ENCODE measurements at regions not wholly inside any gene's neighbourhood (a gene's known extent, or its start where the extent isn't known, plus 50 kb on each side); places are given as distances from the start of the nearest gene placed in this dataset.

DNA sequence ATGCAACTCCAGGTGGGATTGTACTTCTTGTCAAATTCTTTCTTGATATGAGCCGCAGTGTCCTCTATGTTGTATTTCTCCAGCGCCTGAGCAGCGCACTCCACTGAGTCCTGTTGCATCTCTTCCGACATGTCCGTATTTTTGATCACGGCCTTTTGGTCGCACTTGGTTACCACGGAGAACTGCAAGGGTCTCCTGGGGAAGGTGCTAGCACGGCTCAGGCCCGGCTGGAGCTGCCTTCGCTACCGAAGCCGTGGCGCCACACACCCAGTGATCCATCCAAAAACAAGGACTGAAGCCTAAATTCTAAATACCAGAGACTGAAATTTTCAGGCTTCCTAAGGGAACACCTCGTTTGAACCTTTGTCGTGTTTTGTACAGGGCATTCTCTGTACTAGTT lies 194.4 kb upstream of the SEMA3D start:
- CTCF ChIA-PET, result no interaction called here
- DNase-seq, result no peak
- no peaks in the 10 kb centered on the region for H3K27me3 ChIP-seq (replicated peaks; ENCODE audit: control insufficient read depth, insufficient read depth, low read length)
- Mint-ChIP-seq H3K4me1 (ENCODE audit: low read depth, unreplicated experiment) (peaks cover 6% of the 10 kb centered on the region), H3K9me3 (ENCODE audit: unreplicated experiment) (no peaks in the 10 kb centered on the region), H3K36me3 (ENCODE audit: insufficient read depth, unreplicated experiment) (no peaks in the 10 kb centered on the region), H3K27ac (ENCODE audit: unreplicated experiment) (no peak overlapping the region), H3K27me3 (ENCODE audit: insufficient read depth, unreplicated experiment) (no peaks in the 10 kb centered on the region), H3K4me3 (ENCODE audit: unreplicated experiment) (no peak overlapping the region)
- intact Hi-C loops (cut with micrococcal nuclease; ENCODE audit: unreplicated experiment), result no loop called here
- H3K4me1 ChIP-seq, result no peaks in the 10 kb centered on the region
- TF ChIP-seq, protein P1, sequence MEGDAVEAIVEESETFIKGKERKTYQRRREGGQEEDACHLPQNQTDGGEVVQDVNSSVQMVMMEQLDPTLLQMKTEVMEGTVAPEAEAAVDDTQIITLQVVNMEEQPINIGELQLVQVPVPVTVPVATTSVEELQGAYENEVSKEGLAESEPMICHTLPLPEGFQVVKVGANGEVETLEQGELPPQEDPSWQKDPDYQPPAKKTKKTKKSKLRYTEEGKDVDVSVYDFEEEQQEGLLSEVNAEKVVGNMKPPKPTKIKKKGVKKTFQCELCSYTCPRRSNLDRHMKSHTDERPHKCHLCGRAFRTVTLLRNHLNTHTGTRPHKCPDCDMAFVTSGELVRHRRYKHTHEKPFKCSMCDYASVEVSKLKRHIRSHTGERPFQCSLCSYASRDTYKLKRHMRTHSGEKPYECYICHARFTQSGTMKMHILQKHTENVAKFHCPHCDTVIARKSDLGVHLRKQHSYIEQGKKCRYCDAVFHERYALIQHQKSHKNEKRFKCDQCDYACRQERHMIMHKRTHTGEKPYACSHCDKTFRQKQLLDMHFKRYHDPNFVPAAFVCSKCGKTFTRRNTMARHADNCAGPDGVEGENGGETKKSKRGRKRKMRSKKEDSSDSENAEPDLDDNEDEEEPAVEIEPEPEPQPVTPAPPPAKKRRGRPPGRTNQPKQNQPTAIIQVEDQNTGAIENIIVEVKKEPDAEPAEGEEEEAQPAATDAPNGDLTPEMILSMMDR (IDR thresholded peaks at IDR 0.05; ENCODE audit: insufficient read depth in 1 of 2, low read depth in 1 of 2, low read length in 1 of 2, severe bottlenecking in 1 of 2, unreplicated experiment in 1 of 2), result no peak
- H3K36me3 ChIP-seq (ENCODE audit: control insufficient read depth, insufficient read depth, low read length), result no peaks in the 10 kb centered on the region
- H3K9me3 ChIP-seq, result no peaks in the 10 kb centered on the region
- H3K4me3 ChIP-seq (ENCODE audit: low read depth, low read length), result no peak overlapping the region
- BruUV-seq (replicated peaks), result no TSS peak
- POLR2A ChIA-PET, result no interaction called here

DNA sequence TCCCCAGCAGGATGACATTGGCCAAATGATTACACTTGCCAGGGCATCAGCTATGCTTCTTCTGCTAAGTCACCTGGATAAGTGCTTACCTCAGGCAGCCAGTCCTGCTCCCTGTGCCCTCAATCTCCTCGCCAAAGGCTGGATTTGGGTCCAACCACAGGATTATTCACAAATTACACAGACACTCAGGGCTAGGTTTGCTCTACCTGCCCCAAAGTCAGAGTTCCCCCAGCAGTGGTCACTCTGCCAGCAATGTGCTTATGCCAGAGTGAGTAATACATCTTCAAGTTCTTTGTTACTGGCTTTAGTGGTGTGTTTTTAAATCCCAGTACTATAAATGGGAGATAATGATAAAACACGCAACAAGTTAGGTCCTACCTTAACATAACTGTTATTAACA lies 189.7 kb upstream of the SEMA3D start:
- no peaks in the 10 kb centered on the region for H3K27me3 ChIP-seq (replicated peaks; ENCODE audit: control insufficient read depth, insufficient read depth, low read length)
- no TSS peak for BruUV-seq (replicated peaks)
- H3K27ac Mint-ChIP-seq (ENCODE audit: unreplicated experiment), result no peak overlapping the region
- POLR2A ChIA-PET, result no interaction called here
- H3K36me3 Mint-ChIP-seq (ENCODE audit: insufficient read depth, unreplicated experiment), result no peaks in the 10 kb centered on the region
- no peaks in the 10 kb centered on the region for H3K27me3 Mint-ChIP-seq (ENCODE audit: insufficient read depth, unreplicated experiment)
- no peak for DNase-seq
- TF ChIP-seq, protein P1 (IDR thresholded peaks at IDR 0.05; ENCODE audit: insufficient read depth in 1 of 2, low read depth in 1 of 2, low read length in 1 of 2, severe bottlenecking in 1 of 2, unreplicated experiment in 1 of 2), result no peak
- no peaks in the 10 kb centered on the region for H3K9me3 Mint-ChIP-seq (ENCODE audit: unreplicated experiment)
- H3K4me1 Mint-ChIP-seq (ENCODE audit: low read depth, unreplicated experiment), result no peaks in the 10 kb centered on the region
- H3K9me3 ChIP-seq, result no peaks in the 10 kb centered on the region
- no peak overlapping the region for H3K4me3 Mint-ChIP-seq (ENCODE audit: unreplicated experiment)
- H3K4me3 ChIP-seq (ENCODE audit: low read depth, low read length), result no peak overlapping the region
- CTCF ChIA-PET, result no interaction called here
- no peaks in the 10 kb centered on the region for H3K36me3 ChIP-seq (ENCODE audit: control insufficient read depth, insufficient read depth, low read length)
- intact Hi-C loops (cut with micrococcal nuclease; ENCODE audit: unreplicated experiment), result no loop called here
- H3K4me1 ChIP-seq, result no peaks in the 10 kb centered on the region

DNA sequence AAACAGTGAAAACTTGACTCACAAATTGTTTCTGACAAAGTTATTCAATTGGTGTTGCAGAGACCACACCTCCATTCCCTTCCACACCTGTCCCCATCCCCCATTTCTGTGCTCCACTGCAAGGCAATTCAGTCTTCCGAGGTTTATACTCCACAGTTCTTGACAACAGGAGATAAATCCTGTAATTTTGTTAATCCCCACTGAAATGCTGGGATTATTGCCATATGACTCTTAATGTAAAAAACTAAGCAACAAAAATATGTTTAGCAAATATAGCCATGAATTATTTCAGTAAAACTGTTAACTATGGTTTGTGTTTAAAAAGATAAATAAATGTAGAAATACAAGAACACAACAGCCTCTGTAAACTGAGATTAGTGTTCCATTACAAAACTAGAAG lies 170.1 kb upstream of the SEMA3D start:
- no peak for DNase-seq
- no peaks in the 10 kb centered on the region for H3K9me3 ChIP-seq
- TF ChIP-seq, protein P1 (IDR thresholded peaks at IDR 0.05; ENCODE audit: insufficient read depth in 1 of 2, low read depth in 1 of 2, low read length in 1 of 2, severe bottlenecking in 1 of 2, unreplicated experiment in 1 of 2), result no peak
- H3K36me3 ChIP-seq (ENCODE audit: control insufficient read depth, insufficient read depth, low read length), result no peaks in the 10 kb centered on the region
- H3K9me3 Mint-ChIP-seq (ENCODE audit: unreplicated experiment), result no peaks in the 10 kb centered on the region
- BruUV-seq (replicated peaks), result no TSS peak
- no peak overlapping the region for H3K4me3 Mint-ChIP-seq (ENCODE audit: unreplicated experiment)
- no peaks in the 10 kb centered on the region for H3K4me1 Mint-ChIP-seq (ENCODE audit: low read depth, unreplicated experiment)
- peaks cover 1% of the 10 kb centered on the region for H3K27me3 ChIP-seq (replicated peaks; ENCODE audit: control insufficient read depth, insufficient read depth, low read length)
- no peaks in the 10 kb centered on the region for H3K4me1 ChIP-seq
- H3K36me3 Mint-ChIP-seq (ENCODE audit: insufficient read depth, unreplicated experiment), result no peaks in the 10 kb centered on the region
- intact Hi-C loops (cut with micrococcal nuclease; ENCODE audit: unreplicated experiment), result no loop called here
- CTCF ChIA-PET, result no interaction called here
- no peak overlapping the region for H3K27ac Mint-ChIP-seq (ENCODE audit: unreplicated experiment)
- POLR2A ChIA-PET, result no interaction called here
- no peaks in the 10 kb centered on the region for H3K27me3 Mint-ChIP-seq (ENCODE audit: insufficient read depth, unreplicated experiment)
- no peak overlapping the region for H3K4me3 ChIP-seq (ENCODE audit: low read depth, low read length)

Measured in Caco-2 (cell line).